Stimulated activated CD8-positive, alpha-beta memory T cell treated with anti-CD3 and anti-CD28 coated beads, Interleukin-15, amount 100 ng/mL, for 48 hours (primary cell): ENCODE measurements at regions not wholly inside any gene's neighbourhood (a gene's known extent, or its start where the extent isn't known, plus 50 kb on each side); places are given as distances from the start of the nearest gene placed in this dataset.

ENCODE experiments used
- DNase-seq, 2 donors: peaks; one replicate each; pipeline ENCODE4 v3.0.0-alpha.2; 2020; ENCODE audit warnings: low read depth in 2 of 2

GRCh38 chr9:108512426-108513173, 343.2 kb downstream of the ACTL7B start:
- DNase-seq = no peak

GRCh38 chr9:108511307-108511706, 344.5 kb downstream of the ACTL7B start:
- no peak for DNase-seq

- no peak for DNase-seq
Measured at GRCh38 chr9:108496846-108497245, 358.9 kb downstream of the ACTL7B start.

GRCh38 chr9:108489567-108489966, 366.2 kb downstream of the ACTL7B start:
- DNase-seq = no peak

- DNase-seq = no peak
Measured at GRCh38 chr9:108486831-108487230, 369.0 kb downstream of the ACTL7B start.

- DNase-seq = no peak
Measured at GRCh38 chr9:108484468-108484867, 371.3 kb downstream of the ACTL7B start.

GRCh38 chr9:108483676-108484075, 372.1 kb downstream of the ACTL7B start:
- DNase-seq = no peak

GRCh38 chr9:108479989-108480652, 375.7 kb downstream of the ACTL7B start:
- DNase-seq = no peak

- DNase-seq = no peak
Measured at GRCh38 chr9:108478431-108479332, 377.1 kb downstream of the ACTL7B start.

GRCh38 chr9:108477529-108478006, 378.2 kb downstream of the ACTL7B start:
- no peak for DNase-seq

- DNase-seq = no peak
Measured at GRCh38 chr9:108476574-108476973, 379.2 kb downstream of the ACTL7B start.

- DNase-seq = no peak
Measured at GRCh38 chr9:108475813-108476212, 380.0 kb downstream of the ACTL7B start.

GRCh38 chr9:108474356-108474755, 381.4 kb downstream of the ACTL7B start:
- DNase-seq = no peak

- DNase-seq = no peak
Measured at GRCh38 chr9:108473209-108474112, 382.3 kb downstream of the ACTL7B start.

- DNase-seq = no peak
Measured at GRCh38 chr9:108469654-108470053, 386.1 kb downstream of the ACTL7B start.

- DNase-seq = no peak
Measured at GRCh38 chr9:108468364-108468763, 387.4 kb downstream of the ACTL7B start.

- no peak for DNase-seq
Measured at GRCh38 chr9:108467653-108468324, 388.0 kb downstream of the ACTL7B start.

- no peak for DNase-seq
Measured at GRCh38 chr9:108467161-108467560, 388.6 kb downstream of the ACTL7B start.

GRCh38 chr9:108466304-108466703, 389.5 kb downstream of the ACTL7B start:
- no peak for DNase-seq

- DNase-seq = no peak
Measured at GRCh38 chr9:108463932-108464606, 391.7 kb downstream of the ACTL7B start.
